ENCODE measurements at regions not wholly inside any gene's neighbourhood (a gene's known extent, or its start where the extent isn't known, plus 50 kb on each side); places are given as distances from the start of the nearest gene placed in this dataset.
"Not testable (repeated sequence)": the region's sequence is repeated elsewhere in the genome, so short reads cannot be mapped to it uniquely, and the experiment has no call there.

DNA sequence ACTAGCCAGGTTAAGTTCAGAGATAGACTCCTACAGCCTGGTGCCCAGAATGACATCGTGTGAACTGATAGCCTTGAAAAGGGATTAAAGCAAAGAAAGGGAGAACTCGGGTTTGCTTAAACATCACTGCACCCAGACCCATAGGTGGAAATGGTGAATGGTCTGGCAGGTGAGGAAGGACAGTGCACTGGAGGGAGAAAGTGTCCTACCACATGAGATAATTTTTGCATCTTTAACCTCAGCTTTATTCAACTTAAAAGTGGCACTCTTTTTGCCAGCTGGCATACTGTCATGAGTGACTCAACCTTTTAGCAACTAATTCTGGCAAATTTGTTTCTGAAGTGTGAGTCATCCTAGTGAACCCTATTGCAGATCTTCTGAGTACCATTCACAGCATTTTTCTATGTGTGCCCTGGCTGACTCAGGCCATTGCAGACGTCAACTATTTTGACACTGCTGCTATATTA lies 53.0 kb upstream of the DAPP1 start:
- peak; percentile 24 for DNase-seq

DNA sequence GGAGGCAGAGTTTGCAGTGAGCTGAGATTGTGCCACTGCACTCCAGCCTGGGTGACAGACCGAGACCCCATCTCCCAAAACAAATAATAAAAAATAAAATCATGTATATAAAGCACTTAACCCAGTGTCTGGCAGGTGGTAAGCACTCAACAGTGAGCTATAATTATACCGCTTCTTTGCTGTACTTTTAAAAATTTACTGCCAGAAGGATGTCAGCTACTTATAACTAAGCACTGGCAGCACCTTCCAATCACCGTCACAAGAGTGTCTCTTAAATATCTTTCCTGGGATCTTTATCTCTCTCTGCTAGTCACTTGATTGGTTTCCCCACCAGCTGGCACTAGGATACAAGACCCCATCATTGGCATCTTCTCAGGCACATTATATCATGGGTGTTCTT lies 53.9 kb upstream of the DAPP1 start:
- DNase-seq = no peak

DNA sequence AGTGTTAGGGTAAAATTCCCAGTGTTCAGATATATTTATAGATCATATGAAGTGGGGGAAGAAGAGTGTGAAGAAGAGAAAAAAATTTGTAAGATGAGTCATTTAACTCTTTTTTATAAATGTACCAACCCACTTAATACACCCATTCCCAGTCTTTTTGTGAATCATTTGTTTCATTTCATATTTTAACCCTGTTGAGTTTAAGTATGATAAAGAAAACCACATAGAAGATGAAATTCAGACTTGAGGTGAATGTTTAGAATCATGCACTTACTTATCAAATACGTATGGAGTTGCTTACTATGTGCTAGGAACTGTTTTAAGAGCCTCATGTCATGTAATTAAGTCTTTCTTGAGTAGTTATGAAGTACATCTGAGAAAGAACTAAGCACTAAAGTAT lies 56.6 kb upstream of the DAPP1 start:
- no peak for DNase-seq

DNA sequence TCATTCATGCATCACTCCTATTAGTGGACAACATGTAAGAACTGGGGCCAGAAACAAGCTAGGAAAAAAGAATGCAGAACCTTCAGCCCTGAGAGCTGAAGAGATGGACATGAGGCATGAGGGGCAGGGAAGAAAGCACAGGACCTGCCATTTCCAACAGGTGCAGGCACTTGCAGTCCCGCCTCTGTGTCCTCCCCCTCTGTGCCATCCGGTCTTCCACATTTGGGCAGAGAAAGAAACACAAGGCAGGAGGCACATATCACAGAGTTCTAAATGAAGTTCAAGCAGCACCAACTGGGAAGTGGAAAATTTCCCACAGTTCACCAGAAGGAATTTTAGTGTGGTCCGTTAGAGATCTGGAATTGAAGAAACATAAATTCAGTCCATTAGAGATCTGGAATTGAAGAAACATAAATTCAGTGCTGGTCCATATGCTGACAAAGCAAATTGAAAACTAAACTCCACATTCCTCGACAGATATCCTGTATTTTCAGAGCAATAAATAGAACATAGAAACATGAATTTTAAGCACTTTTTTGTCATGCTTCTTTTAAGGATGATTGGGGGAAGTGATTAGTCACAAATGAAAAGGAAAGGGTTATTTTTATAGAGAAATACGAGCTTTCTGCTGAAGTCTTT lies 57.2 kb upstream of the DAPP1 start:
- DNase-seq = peak; percentile 62

DNA sequence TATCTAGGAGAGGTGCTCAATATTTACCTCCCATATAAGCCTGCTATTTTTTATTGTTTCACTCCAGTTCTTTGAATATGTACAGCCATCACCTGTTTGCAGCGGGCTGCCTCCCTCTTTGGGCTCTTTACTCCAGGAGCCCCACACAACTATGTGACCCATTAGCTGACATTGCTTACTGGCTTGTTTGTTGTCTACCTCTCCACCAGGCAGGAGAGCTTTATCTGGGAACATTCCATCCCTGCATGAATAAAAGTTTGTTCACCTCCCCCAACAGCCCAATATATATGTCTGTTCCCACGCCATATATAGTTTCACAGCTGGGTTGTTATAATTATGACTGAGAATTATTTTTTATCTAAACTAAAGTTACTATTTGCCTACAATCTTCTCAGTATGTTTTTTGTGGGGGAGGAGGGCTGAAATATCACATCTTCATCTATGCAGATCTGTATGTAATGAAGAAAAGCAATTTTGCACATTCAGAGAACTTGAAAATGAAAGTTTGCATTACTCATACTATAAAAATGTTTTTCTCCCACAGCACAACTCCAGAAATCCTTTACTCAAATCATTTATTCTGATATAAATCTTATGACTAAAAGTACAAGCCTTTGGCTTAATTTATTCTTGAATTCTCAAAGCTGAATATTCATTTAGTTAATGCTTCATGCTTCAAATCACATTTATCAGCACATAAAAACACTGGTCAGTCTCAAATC lies 61.2 kb upstream of the DAPP1 start:
- DNase-seq = peak; percentile 40

DNA sequence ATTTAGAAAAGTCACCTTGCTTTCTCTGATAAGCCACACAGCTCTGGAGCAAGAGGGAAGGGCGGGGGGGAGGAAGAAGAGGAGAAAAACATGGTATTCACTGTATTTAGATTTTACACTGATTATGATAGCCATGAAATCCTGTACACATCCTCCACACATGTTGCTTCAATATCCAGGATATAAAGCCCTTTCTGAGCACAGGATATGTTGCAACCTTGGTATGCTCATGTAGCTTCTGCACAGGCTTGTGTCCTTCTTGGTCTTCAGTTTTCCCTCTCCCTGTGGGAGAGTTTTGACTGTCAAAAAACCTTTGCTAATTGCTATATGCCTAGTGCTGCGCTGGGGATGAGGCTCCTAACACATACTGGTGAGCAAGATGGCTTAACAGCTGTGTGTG lies 61.9 kb upstream of the DAPP1 start:
- DNase-seq = no peak

DNA sequence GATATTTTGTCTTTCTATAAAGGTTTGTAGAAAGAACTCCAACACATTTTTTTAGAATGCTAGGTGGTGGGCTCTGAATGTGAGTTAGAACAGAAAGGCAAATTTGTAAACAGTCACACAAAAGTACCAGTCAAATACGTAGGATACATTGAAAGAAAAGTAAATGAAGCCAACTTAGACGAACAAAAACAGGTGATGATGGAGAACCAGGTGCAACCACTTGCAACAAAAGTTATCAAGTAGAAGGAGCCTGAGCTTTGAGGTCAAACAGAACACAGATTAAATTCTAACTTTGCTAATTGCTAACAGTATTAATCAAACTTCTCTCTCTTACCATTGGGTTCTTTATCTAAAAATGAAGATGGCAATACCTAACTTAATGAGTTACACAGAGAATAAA lies 62.7 kb upstream of the DAPP1 start:
- peak; percentile 18 for DNase-seq

DNA sequence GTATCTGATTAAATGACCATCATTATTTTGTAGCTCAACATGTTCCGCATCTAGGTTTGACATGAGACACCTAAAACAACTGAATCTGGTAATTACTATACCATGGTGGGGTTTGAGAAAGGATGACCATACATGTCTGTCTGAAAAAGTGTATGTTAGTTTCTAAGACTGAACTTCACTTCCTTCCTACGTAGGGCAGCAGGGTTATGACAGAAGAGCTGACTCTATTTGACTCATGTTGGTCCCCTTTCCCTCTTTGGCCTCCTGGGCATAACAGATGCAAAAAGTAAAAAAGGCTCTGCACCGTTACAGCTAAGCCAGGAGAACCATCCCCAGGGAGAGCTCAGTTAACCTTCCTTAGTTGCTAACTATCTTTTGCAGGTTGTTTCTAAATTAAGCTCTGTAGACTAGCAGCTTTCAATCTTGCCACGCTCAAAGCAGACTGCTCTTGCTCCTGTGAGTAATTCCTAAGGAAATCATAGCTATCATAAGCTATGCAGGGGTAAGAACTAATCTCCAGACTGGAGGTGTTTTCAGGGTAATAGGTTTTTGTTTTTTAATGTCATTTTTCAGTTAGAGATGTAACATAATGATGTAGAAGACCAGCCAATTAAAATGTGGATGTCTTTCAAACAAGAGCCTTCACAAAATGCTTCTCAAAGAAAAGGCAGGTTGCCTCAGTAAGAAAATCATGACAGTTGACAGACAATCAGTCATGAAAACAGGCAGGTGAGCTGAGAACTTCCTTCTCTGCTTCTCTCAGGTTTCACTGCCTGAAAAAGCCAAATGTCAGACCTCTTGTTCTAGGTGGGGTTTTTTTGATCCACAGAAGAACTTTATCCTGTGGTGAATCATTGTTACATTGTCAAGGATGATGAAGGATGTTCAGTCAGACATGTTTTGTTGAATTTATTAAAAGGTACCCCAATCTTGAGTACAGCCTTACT lies 66.9 kb upstream of the DAPP1 start:
- peak; percentile 15 for DNase-seq

DNA sequence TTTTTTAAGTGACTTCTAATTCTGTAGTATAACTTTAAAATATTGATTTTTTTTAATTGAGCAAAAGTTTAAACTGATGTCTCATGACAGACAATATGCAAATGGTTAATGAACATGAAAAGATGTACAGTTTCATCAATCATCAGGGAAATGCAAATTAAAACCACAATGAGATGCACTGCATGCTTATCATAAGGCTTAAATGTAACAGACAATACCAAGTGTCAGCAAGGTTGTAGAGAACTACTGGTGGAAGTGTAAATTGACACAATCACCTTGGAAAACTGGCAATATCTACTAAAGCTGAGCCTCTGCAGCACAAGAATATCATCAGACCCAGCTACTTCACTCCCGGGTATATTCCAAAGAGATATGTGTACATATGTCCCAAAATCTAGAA lies 70.2 kb upstream of the DAPP1 start:
- no peak for DNase-seq

DNA sequence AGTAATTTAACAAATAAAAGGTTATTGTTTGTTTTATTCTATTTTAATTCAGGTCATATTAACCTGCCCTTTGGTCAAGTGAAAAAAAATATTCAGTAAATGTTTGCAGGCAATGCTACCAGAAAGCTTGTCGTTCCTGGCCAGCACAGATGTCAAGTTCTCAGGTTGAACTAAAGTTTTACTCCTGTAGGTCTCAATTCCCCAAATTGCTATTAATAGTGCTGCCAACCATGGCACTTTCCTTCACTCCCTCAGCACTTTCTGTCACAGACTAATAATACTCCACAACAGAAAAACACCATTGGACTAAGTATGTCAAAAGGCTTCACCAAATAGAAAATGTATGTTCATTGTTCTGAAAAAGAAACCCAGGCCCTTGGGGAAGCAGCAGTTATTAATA lies 79.2 kb upstream of the C4orf54 start:
- DNase-seq = no peak

DNA sequence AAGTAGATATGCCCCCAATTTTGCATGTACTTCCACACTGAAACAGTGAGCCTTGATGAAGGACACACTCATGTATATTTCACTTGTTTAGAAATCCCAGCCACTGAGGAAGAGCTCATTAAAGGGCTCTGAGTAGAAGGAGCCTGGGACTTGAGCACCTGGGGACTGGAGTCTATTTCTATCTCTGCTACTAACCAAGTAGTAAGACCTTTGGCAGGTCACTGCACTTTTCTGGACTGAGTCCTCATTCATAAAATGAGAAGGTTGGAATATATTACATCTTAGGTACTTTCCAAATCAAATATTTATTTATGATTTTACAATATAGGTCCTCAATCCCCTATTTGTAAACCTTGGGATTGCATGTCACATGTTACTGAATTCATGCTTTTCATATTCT lies 78.2 kb upstream of the C4orf54 start:
- no peak for DNase-seq

DNA sequence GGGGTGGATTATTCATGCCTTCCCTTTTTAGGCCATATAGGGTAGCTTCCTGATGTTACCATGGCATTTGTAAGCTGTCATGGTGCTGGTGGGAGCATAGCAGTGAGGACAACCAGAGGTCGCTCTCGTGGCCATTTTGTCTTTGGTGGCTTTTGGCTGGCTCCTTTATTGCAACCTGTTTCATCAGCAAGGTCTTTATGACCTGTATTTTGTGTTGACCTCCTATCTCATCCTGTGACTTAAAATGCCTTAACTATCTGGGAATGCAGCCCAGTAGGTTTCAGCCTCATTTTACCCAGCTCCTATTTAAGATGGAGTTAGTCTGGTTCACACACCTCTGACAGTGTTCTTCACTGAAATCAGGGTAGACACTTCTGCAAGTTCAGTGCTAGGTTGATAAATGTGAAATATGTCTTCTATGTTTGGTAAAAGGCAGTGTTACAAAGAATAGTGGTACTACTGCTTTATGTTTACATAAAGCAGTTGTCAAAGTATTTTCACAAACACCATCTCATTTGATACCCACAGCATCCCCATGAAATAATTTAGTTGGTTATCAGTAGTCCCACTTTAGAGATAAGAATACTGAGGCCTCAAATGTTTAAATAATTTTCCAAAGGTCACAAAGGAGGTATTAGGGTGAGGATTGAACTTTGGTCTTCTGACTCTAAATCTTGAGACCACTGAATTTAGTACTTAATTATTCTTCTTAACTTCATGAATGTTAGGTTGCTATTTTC lies 77.1 kb upstream of the C4orf54 start:
- no peak for DNase-seq

DNA sequence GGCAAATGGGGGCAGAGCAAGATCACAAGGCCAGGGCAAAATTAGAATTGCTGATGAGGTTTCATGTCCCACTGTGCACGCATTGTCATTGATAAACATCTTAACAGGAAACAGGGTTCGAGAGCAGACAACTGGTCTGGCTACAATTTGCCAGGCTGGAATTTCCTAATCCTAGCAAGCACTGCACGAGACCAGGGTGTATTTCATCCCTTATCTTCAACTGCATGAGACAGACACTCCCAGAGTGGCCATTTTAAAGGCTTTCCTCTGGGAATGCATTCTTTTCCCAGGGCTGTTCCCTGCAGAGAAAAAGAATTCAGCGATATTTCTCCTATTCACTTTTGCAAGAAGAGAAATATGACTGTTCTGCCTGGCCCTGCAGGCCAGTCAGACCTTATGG lies 75.8 kb upstream of the C4orf54 start:
- not testable (repeated sequence) for DNase-seq

DNA sequence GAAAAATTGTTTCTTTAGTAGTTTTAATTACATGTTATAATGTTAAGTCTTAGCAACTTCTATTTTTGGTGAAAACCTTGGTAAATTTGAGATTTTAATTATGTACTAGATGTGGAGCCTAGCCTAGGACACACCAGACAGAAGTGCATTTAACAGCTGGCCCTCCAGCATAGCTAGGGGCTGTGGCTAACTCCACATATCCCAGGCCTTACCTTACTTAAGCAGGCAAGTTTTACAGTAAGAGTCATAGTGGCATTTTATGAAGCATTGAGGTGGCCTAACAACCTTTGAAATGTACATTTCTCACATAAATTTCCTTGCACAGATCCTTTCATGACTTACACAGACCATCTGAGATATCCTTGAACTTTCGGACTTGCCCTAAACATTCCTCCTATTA lies 71.6 kb upstream of the C4orf54 start:
- DNase-seq = no peak

DNA sequence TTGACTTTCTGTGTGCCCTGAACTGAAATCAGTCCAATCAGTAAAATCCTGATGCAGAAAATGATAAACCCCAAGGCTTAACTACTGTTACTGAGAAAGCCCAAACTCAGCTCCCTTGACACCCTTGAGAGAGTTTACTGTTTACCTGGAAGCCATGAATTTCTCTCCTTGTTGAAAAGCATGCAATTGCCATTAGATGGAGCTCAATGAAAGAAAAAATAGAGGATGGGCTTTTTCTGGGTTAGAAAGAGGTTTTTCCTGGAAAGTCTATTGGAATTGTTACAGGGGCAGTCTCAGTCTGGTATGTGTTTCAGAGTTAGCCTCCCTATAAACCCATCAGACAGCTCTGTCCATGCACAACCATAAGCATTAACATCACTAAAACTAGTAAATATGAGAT lies 66.4 kb upstream of the C4orf54 start:
- DNase-seq = peak; percentile 25

DNA sequence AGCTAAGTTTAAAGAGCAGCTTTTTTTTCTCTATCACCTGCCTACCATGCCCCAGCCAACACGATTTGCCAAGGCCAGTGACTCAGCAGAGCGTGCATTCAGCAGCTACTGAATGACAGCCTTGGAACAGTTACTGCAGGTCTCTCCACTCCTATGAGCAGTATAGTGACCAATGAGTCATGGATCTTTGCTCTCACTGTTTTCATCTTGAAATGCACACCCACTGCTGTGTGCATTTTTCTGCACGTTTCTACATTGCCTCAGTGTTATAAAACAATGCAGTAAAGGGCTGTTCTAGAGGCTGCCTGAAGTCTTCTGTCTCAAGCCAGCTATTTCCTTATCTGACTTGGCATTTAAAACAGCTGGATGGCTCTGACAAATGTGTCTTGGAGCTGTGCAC lies 66.0 kb upstream of the C4orf54 start:
- DNase-seq = peak; percentile 56

DNA sequence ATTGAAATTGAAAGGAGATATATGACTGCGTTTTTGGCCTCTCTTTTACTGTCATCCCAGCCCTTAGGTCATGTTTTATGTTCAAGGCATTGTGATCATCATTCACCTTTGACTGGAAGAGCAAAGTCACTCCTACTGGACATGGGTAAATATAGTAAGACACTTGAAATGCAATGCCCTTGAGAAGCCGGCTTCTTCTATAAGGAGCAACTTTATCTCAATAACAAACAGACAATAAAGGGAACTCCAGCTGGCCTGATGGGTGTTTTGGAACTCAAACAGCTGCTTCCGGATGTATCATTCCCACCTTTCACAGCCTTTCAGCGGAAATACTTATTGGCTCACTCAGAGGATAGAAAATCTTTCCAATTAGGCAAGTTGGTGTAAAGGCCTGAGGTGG lies 65.1 kb upstream of the C4orf54 start:
- DNase-seq = peak; percentile 35

DNA sequence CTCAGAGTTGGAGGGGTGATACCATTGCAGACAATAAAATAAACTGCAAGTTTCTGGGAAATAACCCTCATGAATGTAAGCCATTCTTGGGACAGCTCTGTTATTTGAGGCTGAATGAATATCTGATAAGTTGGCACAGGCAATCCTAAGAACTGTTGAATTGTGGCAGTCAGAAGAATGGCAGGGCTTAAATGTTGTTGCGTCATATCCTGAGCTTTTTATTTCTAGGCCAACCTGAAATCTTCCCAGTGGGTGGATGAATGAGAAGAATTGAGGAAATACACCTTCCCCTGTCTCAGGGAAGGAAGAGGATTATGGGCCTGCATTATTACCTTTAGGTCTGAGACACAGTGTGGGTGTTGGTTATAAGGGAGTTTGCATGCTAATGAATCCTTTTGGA lies 64.4 kb upstream of the C4orf54 start:
- peak; percentile 3 for DNase-seq

DNA sequence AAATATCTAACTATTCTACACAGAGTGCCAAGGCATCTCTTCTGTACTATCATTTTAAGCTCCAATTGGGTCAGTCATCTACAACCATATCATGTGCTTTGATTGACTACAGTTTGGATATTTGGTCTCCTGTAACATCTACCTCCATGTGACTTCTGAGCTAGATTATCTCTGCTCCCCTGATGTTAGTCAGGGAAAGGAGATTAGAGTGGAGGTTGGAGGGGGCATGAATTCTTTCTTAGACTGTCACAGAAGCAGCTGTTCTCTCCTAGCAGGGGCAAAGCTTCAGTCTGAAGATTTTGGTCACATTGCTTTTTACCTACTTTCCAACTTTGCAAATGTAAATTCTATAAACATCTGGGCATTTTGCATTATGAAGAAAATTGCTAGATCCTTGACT lies 62.6 kb upstream of the C4orf54 start:
- peak; percentile 22 for DNase-seq

DNA sequence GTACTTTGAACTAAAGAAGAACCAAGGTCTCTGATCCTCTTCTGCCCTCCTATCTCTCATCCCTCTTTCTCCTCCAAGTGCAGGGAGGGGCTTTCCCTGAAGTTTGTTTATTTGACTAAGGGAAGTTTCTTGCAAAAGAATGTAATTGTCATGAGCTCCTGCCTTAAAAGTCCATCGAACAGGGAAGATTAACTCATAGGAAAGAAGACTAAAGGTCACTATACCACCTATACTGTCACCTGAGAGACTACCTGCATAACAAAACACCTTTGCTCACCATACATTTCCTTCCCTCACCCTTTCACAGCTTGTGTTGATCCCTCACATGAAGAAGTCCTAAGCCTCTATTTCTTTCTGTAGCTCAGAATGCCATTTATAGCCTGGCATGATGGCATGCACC lies 59.4 kb upstream of the C4orf54 start:
- no peak for DNase-seq

DNA sequence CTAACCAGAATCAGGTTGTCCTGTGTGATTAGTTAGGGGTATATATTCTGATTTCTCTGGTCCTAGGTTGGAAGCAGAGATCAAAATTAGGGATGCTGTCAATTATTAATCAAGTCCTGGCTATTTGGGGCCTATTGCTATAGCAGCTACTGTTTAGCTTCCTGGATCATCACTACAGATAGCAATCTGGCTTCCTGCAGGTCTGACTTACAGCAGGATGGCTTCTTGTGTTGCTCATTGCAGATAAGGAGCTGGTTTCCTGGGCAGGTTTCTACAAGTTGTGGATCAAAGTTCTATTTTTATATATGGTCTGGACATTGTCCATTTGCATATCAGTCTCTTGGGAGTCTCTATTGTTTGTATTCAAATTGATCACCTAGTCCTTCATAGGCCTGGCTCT lies 57.7 kb upstream of the C4orf54 start:
- DNase-seq = no peak

DNA sequence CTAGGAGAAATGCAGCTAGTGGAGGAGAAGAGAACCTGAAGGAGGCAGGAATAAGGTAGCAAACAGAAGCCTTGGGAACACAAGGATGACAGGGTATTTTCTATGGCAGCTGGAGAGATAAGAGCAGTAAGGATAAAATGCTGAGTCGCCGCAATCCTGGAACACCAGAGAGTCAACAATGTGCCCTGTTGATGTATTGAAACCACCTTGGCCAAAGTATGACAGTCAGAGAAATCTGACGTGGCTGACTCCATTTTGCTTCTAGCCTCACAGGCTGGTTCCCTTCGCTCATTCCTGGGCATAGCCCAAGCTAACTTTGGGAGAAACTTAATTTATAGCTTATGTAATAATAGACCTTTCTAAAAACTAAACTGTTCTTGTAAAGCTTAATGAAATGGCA lies 56.6 kb upstream of the C4orf54 start:
- DNase-seq = no peak

Data from tongue (tissue), 1 donor.